Gastrocnemius medialis (tissue), 4 donors: ENCODE measurements at regions not wholly inside any gene's neighbourhood (a gene's known extent, or its start where the extent isn't known, plus 50 kb on each side); places are given as distances from the start of the nearest gene placed in this dataset.

Experiments
- CTCF ChIP-seq, 5 experiments: fragments of 450-650 bp in 3 of 5; fragments of 200-600 bp in 2 of 5; sonication (generic) in 2 of 5; IDR thresholded peaks in 4 of 5; conservative IDR thresholded peaks in 1 of 5; 1 replicate in 4 of 5; 2 replicates in 1 of 5; pipeline ENCODE4 v1.5.1; 2016 to 2019; ENCODE audit warnings: antibody characterized with exemption in 5 of 5, mild to moderate bottlenecking in 3 of 5, moderate library complexity in 3 of 5
- POLR2A ChIP-seq, 2 donors: fragments of 450-650 bp; IDR thresholded peaks; one replicate each; pipeline ENCODE4 v1.6.1; 2017; ENCODE audit warnings: antibody characterized with exemption in 2 of 2, mild to moderate bottlenecking in 2 of 2, moderate library complexity in 2 of 2

GRCh38 chr7:106776618-106777347 is 88.3 kb upstream of the PIK3CG start:
- TF ChIP-seq POLR2A (IDR thresholded peaks at IDR 0.05) = no peak
- TF ChIP-seq CTCF (IDR thresholded peaks at IDR 0.05 in 4 of 5, conservative IDR thresholded peaks at IDR 0.05 in 1 of 5) = no peak
